ENCODE measurements at regions not wholly inside any gene's neighbourhood (a gene's known extent, or its start where the extent isn't known, plus 50 kb on each side); places are given as distances from the start of the nearest gene placed in this dataset.

- no peak for TF ChIP-seq CTCF (IDR thresholded peaks at IDR 0.05; ENCODE audit: low read length)
- TF ChIP-seq EZH2 (IDR thresholded peaks at IDR 0.05; ENCODE audit: borderline replicate concordance, low read length) = no peak
Observed at GRCh38 chr6:21317642-21318041, 275.9 kb upstream of the SOX4 start.

Measured in OCI-LY1 (cell line).